ENCODE measurements at regions not wholly inside any gene's neighbourhood (a gene's known extent, or its start where the extent isn't known, plus 50 kb on each side); places are given as distances from the start of the nearest gene placed in this dataset.

GRCh38 chr12:45585522-45586230 is 143.8 kb upstream of the ARID2 start:
- CTCF ChIA-PET, result no interaction called here
- Mint-ChIP-seq H3K9me3 (ENCODE audit: low read depth) (peaks cover 3% of the 10 kb centered on the region), H3K27ac (no peak overlapping the region), H3K4me1 (no peaks in the 10 kb centered on the region), H3K36me3 (no peaks in the 10 kb centered on the region), H3K4me3 (no peak overlapping the region), H3K27me3 (no peaks in the 10 kb centered on the region)
- no peak for ATAC-seq
- no peak for DNase-seq

GRCh38 chr12:45586486-45586885 is 143.0 kb upstream of the ARID2 start:
- Mint-ChIP-seq H3K27me3 (peaks cover under 1% of the 10 kb centered on the region), H3K4me1 (no peaks in the 10 kb centered on the region), H3K36me3 (no peaks in the 10 kb centered on the region), H3K9me3 (ENCODE audit: low read depth) (no peaks in the 10 kb centered on the region), H3K4me3 (no peak overlapping the region), H3K27ac (no peak overlapping the region)
- ATAC-seq (no peak), DNase-seq (no peak)
- CTCF ChIA-PET, result no interaction called here

GRCh38 chr12:45587012-45587411 is 142.5 kb upstream of the ARID2 start:
- Mint-ChIP-seq H3K36me3 (no peaks in the 10 kb centered on the region), H3K27me3 (peaks cover 3% of the 10 kb centered on the region), H3K9me3 (ENCODE audit: low read depth) (no peaks in the 10 kb centered on the region), H3K27ac (no peak overlapping the region), H3K4me1 (no peaks in the 10 kb centered on the region), H3K4me3 (no peak overlapping the region)
- CTCF ChIA-PET, result no interaction called here
- no peak for DNase-seq
- ATAC-seq, result no peak

GRCh38 chr12:45587877-45588533 is 141.5 kb upstream of the ARID2 start:
- CTCF ChIA-PET, result interaction anchor here (1.3 kb wide), 1 partner anchor 137 kb away, joined by 3 read pairs; no protein-coding TSS in a partner anchor
- no peak for DNase-seq
- Mint-ChIP-seq H3K27ac (no peak overlapping the region), H3K4me3 (no peak overlapping the region), H3K9me3 (ENCODE audit: low read depth) (no peaks in the 10 kb centered on the region), H3K4me1 (no peaks in the 10 kb centered on the region), H3K27me3 (peaks cover 4% of the 10 kb centered on the region), H3K36me3 (no peaks in the 10 kb centered on the region)
- ATAC-seq, result no peak

- no peaks in the 10 kb centered on the region for H3K9me3 Mint-ChIP-seq (ENCODE audit: low read depth)
- H3K27me3 Mint-ChIP-seq, result peaks cover 4% of the 10 kb centered on the region
- H3K4me3 Mint-ChIP-seq, result no peak overlapping the region
- no peak overlapping the region for H3K27ac Mint-ChIP-seq
- H3K36me3 Mint-ChIP-seq, result no peaks in the 10 kb centered on the region
- H3K4me1 Mint-ChIP-seq, result no peaks in the 10 kb centered on the region
- DNase-seq (no peak), ATAC-seq (no peak)
- CTCF ChIA-PET, result no interaction called here
These were observed 138.9 kb upstream of the ARID2 start for GRCh38 chr12:45590646-45591045.

GRCh38 chr12:45591635-45592034 is 137.9 kb upstream of the ARID2 start:
- H3K9me3 Mint-ChIP-seq (ENCODE audit: low read depth), result no peaks in the 10 kb centered on the region

GRCh38 chr12:45596366-45596765 is 133.1 kb upstream of the ARID2 start:
- no peaks in the 10 kb centered on the region for H3K4me1 Mint-ChIP-seq
- H3K4me3 Mint-ChIP-seq, result no peak overlapping the region
- no peaks in the 10 kb centered on the region for H3K36me3 Mint-ChIP-seq
- CTCF ChIA-PET, result no interaction called here
- peaks cover 11% of the 10 kb centered on the region for H3K27me3 Mint-ChIP-seq
- no peak for DNase-seq
- no peak for ATAC-seq
- no peaks in the 10 kb centered on the region for H3K9me3 Mint-ChIP-seq (ENCODE audit: low read depth)
- H3K27ac Mint-ChIP-seq, result no peak overlapping the region

More at GRCh38 chr12:45591635-45592034, 137.9 kb upstream of the ARID2 start:
- H3K36me3 Mint-ChIP-seq, result no peaks in the 10 kb centered on the region
- peaks cover 7% of the 10 kb centered on the region for H3K27me3 Mint-ChIP-seq
- no peak for ATAC-seq
- no peaks in the 10 kb centered on the region for H3K4me1 Mint-ChIP-seq
- no peak for DNase-seq
- CTCF ChIA-PET, result no interaction called here
- no peak overlapping the region for H3K27ac Mint-ChIP-seq
- H3K4me3 Mint-ChIP-seq, result no peak overlapping the region

GRCh38 chr12:45598336-45598735 is 131.2 kb upstream of the ARID2 start:
- Mint-ChIP-seq H3K27ac (no peak overlapping the region), H3K4me1 (no peaks in the 10 kb centered on the region), H3K36me3 (no peaks in the 10 kb centered on the region), H3K9me3 (ENCODE audit: low read depth) (no peaks in the 10 kb centered on the region), H3K27me3 (peaks cover 7% of the 10 kb centered on the region), H3K4me3 (no peak overlapping the region)
- ATAC-seq (no peak), DNase-seq (no peak)
- CTCF ChIA-PET, result no interaction called here

GRCh38 chr12:45598761-45599160 is 130.7 kb upstream of the ARID2 start:
- DNase-seq (no peak), ATAC-seq (no peak)
- Mint-ChIP-seq H3K27ac (no peak overlapping the region), H3K9me3 (ENCODE audit: low read depth) (no peaks in the 10 kb centered on the region), H3K4me1 (no peaks in the 10 kb centered on the region), H3K4me3 (no peak overlapping the region), H3K36me3 (no peaks in the 10 kb centered on the region), H3K27me3 (peaks cover 7% of the 10 kb centered on the region)
- CTCF ChIA-PET, result no interaction called here

GRCh38 chr12:45599196-45599595 is 130.3 kb upstream of the ARID2 start:
- DNase-seq (no peak), ATAC-seq (no peak)
- H3K27me3 Mint-ChIP-seq, result peaks cover 7% of the 10 kb centered on the region
- H3K9me3 Mint-ChIP-seq (ENCODE audit: low read depth), result no peaks in the 10 kb centered on the region
- CTCF ChIA-PET, result no interaction called here
- no peak overlapping the region for H3K27ac Mint-ChIP-seq
- no peaks in the 10 kb centered on the region for H3K4me1 Mint-ChIP-seq
- H3K36me3 Mint-ChIP-seq, result no peaks in the 10 kb centered on the region
- H3K4me3 Mint-ChIP-seq, result no peak overlapping the region

GRCh38 chr12:45601390-45601789 is 128.1 kb upstream of the ARID2 start:
- CTCF ChIA-PET, result no interaction called here
- Mint-ChIP-seq H3K4me1 (no peaks in the 10 kb centered on the region), H3K9me3 (ENCODE audit: low read depth) (peaks cover 8% of the 10 kb centered on the region), H3K4me3 (no peak overlapping the region), H3K27me3 (peaks cover 6% of the 10 kb centered on the region), H3K36me3 (peaks cover 5% of the 10 kb centered on the region), H3K27ac (no peak overlapping the region)
- no peak for ATAC-seq
- DNase-seq, result no peak

- no peak for ATAC-seq
- H3K27ac Mint-ChIP-seq, result no peak overlapping the region
- CTCF ChIA-PET, result no interaction called here
- H3K4me3 Mint-ChIP-seq, result no peak overlapping the region
- H3K36me3 Mint-ChIP-seq, result peaks cover 5% of the 10 kb centered on the region
- H3K4me1 Mint-ChIP-seq, result no peaks in the 10 kb centered on the region
- peaks cover 8% of the 10 kb centered on the region for H3K9me3 Mint-ChIP-seq (ENCODE audit: low read depth)
- peaks cover 3% of the 10 kb centered on the region for H3K27me3 Mint-ChIP-seq
- no peak for DNase-seq
These were observed 127.6 kb upstream of the ARID2 start for GRCh38 chr12:45601888-45602287.

- no peak for DNase-seq
- no peaks in the 10 kb centered on the region for H3K27me3 Mint-ChIP-seq
- CTCF ChIA-PET, result interaction anchor here (1.5 kb wide), 1 partner anchor 15 kb away, joined by 4 read pairs; no protein-coding TSS in a partner anchor
These were observed 123.9 kb upstream of the ARID2 start for GRCh38 chr12:45605624-45606023.

GRCh38 chr12:45611061-45611460 is 118.4 kb upstream of the ARID2 start:
- Mint-ChIP-seq H3K4me1 (peaks cover 8% of the 10 kb centered on the region), H3K9me3 (ENCODE audit: low read depth) (no peaks in the 10 kb centered on the region), H3K27ac (no peak overlapping the region), H3K27me3 (peaks cover 7% of the 10 kb centered on the region), H3K4me3 (no peak overlapping the region), H3K36me3 (no peaks in the 10 kb centered on the region)
- ATAC-seq (no peak), DNase-seq (no peak)
- CTCF ChIA-PET, result no interaction called here

More at GRCh38 chr12:45605624-45606023, 123.9 kb upstream of the ARID2 start:
- no peak overlapping the region for H3K4me3 Mint-ChIP-seq
- peaks cover 5% of the 10 kb centered on the region for H3K36me3 Mint-ChIP-seq
- H3K4me1 Mint-ChIP-seq, result no peaks in the 10 kb centered on the region
- H3K27ac Mint-ChIP-seq, result no peak overlapping the region
- ATAC-seq, result no peak
- peaks cover 8% of the 10 kb centered on the region for H3K9me3 Mint-ChIP-seq (ENCODE audit: low read depth)
